ENCODE measurements at regions not wholly inside any gene's neighbourhood (a gene's known extent, or its start where the extent isn't known, plus 50 kb on each side); places are given as distances from the start of the nearest gene placed in this dataset.

DNA sequence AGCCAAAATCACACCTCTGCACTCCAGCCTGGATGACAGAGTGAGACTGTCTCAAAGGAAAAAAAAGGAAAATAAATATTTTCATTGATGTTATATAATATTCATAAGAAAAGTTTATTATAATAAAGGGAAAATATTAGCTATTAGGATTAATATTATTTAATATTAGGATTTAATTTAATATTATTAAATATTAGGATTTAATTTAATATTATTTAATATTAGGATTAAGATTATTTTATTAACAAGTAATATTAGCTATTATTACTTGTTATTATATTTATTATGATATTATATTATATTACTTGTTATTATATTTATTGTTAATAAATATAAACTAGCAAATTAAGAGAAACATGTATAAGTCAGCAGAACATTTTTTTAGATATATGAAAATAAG lies 518.1 kb downstream of the FSCB start:
- Histone ChIP-seq H3K4me1 (ENCODE audit: insufficient read depth) (no peaks in the 10 kb centered on the region), H3K27ac (ENCODE audit: low read depth) (no peak overlapping the region), H2AFZ (no peak overlapping the region), H3K36me3 (ENCODE audit: insufficient read depth) (no peaks in the 10 kb centered on the region), H3F3A (replicated peaks; ENCODE audit: low read depth) (no peaks in the 10 kb centered on the region), H3K79me2 (replicated peaks; ENCODE audit: insufficient read depth) (no peaks in the 10 kb centered on the region), H3K4me2 (no peak overlapping the region), H4K20me1 (replicated peaks; ENCODE audit: insufficient read depth) (no peaks in the 10 kb centered on the region), H3K27me3 (ENCODE audit: insufficient read depth) (no peaks in the 10 kb centered on the region), H3K4me3 (no peak overlapping the region), H3K9me2 (ENCODE audit: insufficient read depth) (no peaks in the 10 kb centered on the region)
- no peaks in the 10 kb centered on the region for H3K9me3 Mint-ChIP-seq
- ATAC-seq (no peak), DNase-seq (ENCODE audit: low spot score) (no peak)
- TF ChIP-seq NANOG (IDR thresholded peaks at IDR 0.05; ENCODE audit: borderline replicate concordance) (no peak), JUNB (IDR thresholded peaks at IDR 0.05; ENCODE audit: unreplicated experiment) (no peak), ZNF331 (CRISPR knock-in tag; IDR thresholded peaks at IDR 0.05; ENCODE audit: low read depth) (no peak), ZNF462 (CRISPR knock-in tag; IDR thresholded peaks at IDR 0.05) (no peak), STAT1 (IDR thresholded peaks at IDR 0.05; ENCODE audit: unreplicated experiment) (no peak), ZNF114 (CRISPR knock-in tag; IDR thresholded peaks at IDR 0.05) (no peak), CTCF (conservative IDR thresholded peaks at IDR 0.05; ENCODE audit: low read depth in 2 of 2) (no peak), CREB1 (CRISPR knock-in tag; IDR thresholded peaks at IDR 0.05; ENCODE audit: low read depth) (no peak), REST (IDR thresholded peaks at IDR 0.05; ENCODE audit: unreplicated experiment) (no peak), EZH2phosphoT487 (IDR thresholded peaks at IDR 0.05; ENCODE audit: unreplicated experiment) (no peak), EZH2 (IDR thresholded peaks at IDR 0.05; ENCODE audit: low read depth, unreplicated experiment) (no peak), POLR2AphosphoS5 (IDR thresholded peaks at IDR 0.05; ENCODE audit: low read depth) (no peak), ETS1 (IDR thresholded peaks at IDR 0.05) (no peak)
- H3K4me3 Mint-ChIP-seq, result no peak overlapping the region
- no peak overlapping the region for H3K27ac Mint-ChIP-seq
- H3K4me1 Mint-ChIP-seq, result no peaks in the 10 kb centered on the region
- H3K27me3 Mint-ChIP-seq (ENCODE audit: insufficient read depth, low read depth, poor library complexity), result peaks cover 2% of the 10 kb centered on the region
- no peaks in the 10 kb centered on the region for H3K36me3 Mint-ChIP-seq (ENCODE audit: low read depth)

All from GM23338 (cell line).